Vagina (tissue), 2 donors: ENCODE measurements at regions not wholly inside any gene's neighbourhood (a gene's known extent, or its start where the extent isn't known, plus 50 kb on each side); places are given as distances from the start of the nearest gene placed in this dataset.

Experiments
- DNase-seq, 2 donors: peaks; one replicate each; pipeline ENCODE4 v3.0.0-alpha.2; 2017; ENCODE audit errors: extremely low spot score in 2 of 2
- H3K27ac ChIP-seq: fragments of 200-600 bp; sonication (generic); one replicate; pipeline ENCODE4 v1.5.1; 2019
- H3K27me3 ChIP-seq: fragments of 200-600 bp; sonication (generic); one replicate; pipeline ENCODE4 v1.5.1; 2019
- H3K36me3 ChIP-seq, 2 donors: fragments of 200-600 bp; sonication (generic); one replicate each; pipeline ENCODE4 v1.5.1; 2017 to 2019
- H3K4me1 ChIP-seq: fragments of 200-600 bp; sonication (generic); one replicate; pipeline ENCODE4 v1.5.1; 2019
- H3K4me3 ChIP-seq, 2 donors: fragments of 200-600 bp; sonication (generic); 1 replicate in 1 of 2; 2 replicates in 1 of 2; pipeline ENCODE4 v1.5.1; 2016 to 2019
- H3K9me3 ChIP-seq: fragments of 200-600 bp; sonication (generic); one replicate; pipeline ENCODE4 v1.5.1; 2019
- POLR2A ChIP-seq, 2 donors: fragments of 450-650 bp; IDR thresholded peaks; one replicate each; pipeline ENCODE4 v1.6.1; 2017; ENCODE audit warnings: antibody characterized with exemption in 2 of 2, mild to moderate bottlenecking in 2 of 2, moderate library complexity in 2 of 2
- POLR2AphosphoS5 ChIP-seq, 2 donors: sonication (generic); formaldehyde crosslinking; IDR thresholded peaks; one replicate each; pipeline ENCODE4 v1.9.0; 2017; ENCODE audit warnings: antibody characterized with exemption in 2 of 2, mild to moderate bottlenecking in 2 of 2, low read depth in 1 of 2; ENCODE audit not compliant: insufficient read depth in 1 of 2
- intact Hi-C: fragments of 100-400 bp; cut with DNase I; formaldehyde crosslinking; loops from one replicate; pipeline ENCODE4 v1.15.1; 2023
- TF ChIP-seq, protein P1 (sequence below), 3 experiments: fragments of 450-650 bp in 2 of 3; fragments of 200-600 bp in 1 of 3; sonication (generic) in 1 of 3; IDR thresholded peaks; one replicate each; pipeline ENCODE4 v1.5.1; 2017 to 2019; ENCODE audit warnings: antibody characterized with exemption in 3 of 3, mild to moderate bottlenecking in 2 of 3, moderate library complexity in 2 of 3

DNA sequence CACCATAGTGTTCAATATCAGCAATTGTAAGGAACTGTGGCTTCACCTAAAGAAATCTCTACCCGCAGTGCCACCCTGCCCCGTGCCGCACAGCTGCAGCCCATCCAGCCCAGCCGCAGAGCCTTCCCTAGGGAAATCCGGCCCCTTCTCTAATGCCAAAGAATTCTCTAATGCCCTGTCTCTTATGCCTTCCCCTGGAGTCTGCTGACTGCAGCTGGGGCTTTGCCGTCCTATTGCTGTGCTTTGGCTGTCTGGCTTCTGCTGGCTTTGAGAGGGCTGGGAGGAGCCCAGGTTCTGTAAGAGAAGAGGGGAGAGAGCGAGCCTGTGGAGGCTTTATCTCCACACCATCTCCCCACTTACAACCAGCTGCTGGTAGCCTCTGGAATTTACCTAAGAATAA, 85.9 kb upstream of the HELT start:
- no peaks in the 10 kb centered on the region for H3K4me1 ChIP-seq
- H3K27me3 ChIP-seq, result no peaks in the 10 kb centered on the region
- no peaks in the 10 kb centered on the region for H3K36me3 ChIP-seq
- H3K9me3 ChIP-seq, result no peaks in the 10 kb centered on the region
- TF ChIP-seq POLR2AphosphoS5 (IDR thresholded peaks at IDR 0.05; ENCODE audit: insufficient read depth in 1 of 2, low read depth in 1 of 2), result no peak
- TF ChIP-seq, protein P1, sequence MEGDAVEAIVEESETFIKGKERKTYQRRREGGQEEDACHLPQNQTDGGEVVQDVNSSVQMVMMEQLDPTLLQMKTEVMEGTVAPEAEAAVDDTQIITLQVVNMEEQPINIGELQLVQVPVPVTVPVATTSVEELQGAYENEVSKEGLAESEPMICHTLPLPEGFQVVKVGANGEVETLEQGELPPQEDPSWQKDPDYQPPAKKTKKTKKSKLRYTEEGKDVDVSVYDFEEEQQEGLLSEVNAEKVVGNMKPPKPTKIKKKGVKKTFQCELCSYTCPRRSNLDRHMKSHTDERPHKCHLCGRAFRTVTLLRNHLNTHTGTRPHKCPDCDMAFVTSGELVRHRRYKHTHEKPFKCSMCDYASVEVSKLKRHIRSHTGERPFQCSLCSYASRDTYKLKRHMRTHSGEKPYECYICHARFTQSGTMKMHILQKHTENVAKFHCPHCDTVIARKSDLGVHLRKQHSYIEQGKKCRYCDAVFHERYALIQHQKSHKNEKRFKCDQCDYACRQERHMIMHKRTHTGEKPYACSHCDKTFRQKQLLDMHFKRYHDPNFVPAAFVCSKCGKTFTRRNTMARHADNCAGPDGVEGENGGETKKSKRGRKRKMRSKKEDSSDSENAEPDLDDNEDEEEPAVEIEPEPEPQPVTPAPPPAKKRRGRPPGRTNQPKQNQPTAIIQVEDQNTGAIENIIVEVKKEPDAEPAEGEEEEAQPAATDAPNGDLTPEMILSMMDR (IDR thresholded peaks at IDR 0.05), result no peak
- no peak for TF ChIP-seq POLR2A (IDR thresholded peaks at IDR 0.05)
- H3K4me3 ChIP-seq, result no peak overlapping the region
- H3K27ac ChIP-seq, result no peak overlapping the region
- intact Hi-C loops, result no loop called here
- DNase-seq, result peak; percentile 54 to 72

DNA sequence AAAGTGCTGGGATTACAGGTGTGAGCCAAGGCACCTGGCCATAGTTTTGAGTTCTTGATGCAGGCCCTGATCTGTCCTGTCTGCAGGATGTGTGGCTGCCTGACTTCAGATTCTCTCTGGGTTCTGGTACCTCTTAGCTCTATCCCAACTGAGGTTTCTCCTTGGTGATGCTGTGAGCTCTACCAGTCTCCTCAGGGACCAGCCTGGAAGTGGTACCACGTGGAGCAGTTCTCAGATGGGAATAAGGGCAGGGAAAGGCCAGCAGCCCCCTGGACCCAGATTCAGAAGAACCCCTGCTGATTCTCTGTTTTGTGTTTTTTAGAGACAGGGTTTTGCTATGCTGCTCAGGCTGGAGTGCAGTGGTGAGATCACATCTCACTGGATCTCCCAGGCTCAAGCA, 85.0 kb upstream of the HELT start:
- Histone ChIP-seq H3K9me3 (no peaks in the 10 kb centered on the region), H3K27ac (no peak overlapping the region), H3K4me3 (no peak overlapping the region), H3K27me3 (no peaks in the 10 kb centered on the region), H3K36me3 (no peaks in the 10 kb centered on the region), H3K4me1 (no peaks in the 10 kb centered on the region)
- intact Hi-C loops, result no loop called here
- TF ChIP-seq, protein P1 (IDR thresholded peaks at IDR 0.05), result no peak
- TF ChIP-seq POLR2A (IDR thresholded peaks at IDR 0.05) (no peak), POLR2AphosphoS5 (IDR thresholded peaks at IDR 0.05; ENCODE audit: insufficient read depth in 1 of 2, low read depth in 1 of 2) (no peak)
- DNase-seq, result peak; percentile 18 to 37

DNA sequence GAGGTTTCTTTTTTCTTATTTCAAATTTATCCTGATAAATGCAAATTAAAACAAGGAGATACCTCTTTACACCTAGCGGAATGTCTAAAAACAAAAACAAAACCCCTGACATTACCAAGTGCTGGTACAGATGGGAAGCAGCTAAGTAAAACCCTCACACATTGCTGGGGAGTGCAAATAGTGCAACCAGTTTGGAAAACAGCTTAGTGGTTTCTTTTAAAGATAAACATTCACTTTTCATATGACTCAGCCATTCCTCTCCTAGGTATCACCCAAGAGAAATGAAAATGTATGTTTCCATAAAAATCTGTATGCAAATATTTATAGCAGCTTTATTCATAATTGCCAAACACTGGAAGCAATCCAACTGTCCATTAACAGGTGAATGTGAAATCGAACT, 84.1 kb upstream of the HELT start:
- H3K27me3 ChIP-seq, result no peaks in the 10 kb centered on the region
- no peaks in the 10 kb centered on the region for H3K36me3 ChIP-seq
- no peak overlapping the region for H3K27ac ChIP-seq
- H3K9me3 ChIP-seq, result no peaks in the 10 kb centered on the region
- DNase-seq, result no peak
- intact Hi-C loops, result no loop called here
- no peak overlapping the region for H3K4me3 ChIP-seq
- TF ChIP-seq, protein P1 (IDR thresholded peaks at IDR 0.05), result no peak
- TF ChIP-seq POLR2AphosphoS5 (IDR thresholded peaks at IDR 0.05; ENCODE audit: insufficient read depth in 1 of 2, low read depth in 1 of 2) (no peak), POLR2A (IDR thresholded peaks at IDR 0.05) (no peak)
- no peaks in the 10 kb centered on the region for H3K4me1 ChIP-seq

DNA sequence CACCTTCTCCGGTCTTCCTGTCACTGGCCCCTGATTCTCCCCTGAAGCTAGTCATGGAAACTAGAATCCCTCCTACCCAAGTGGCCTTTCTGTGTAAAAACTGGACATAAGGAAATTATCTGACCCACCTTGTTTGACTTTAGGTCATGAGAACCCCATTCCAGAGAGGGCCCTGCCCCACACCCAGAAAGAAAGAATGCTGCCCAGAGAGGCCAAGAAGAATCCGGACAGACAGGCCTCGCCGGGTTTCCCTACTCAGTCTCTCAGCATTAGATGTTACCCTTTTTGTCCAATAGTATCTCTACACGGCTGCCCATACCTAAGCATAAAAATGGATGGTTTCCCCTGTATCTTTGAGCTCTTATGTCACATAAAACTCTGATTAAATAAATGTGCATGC, 83.3 kb upstream of the HELT start:
- TF ChIP-seq POLR2AphosphoS5 (IDR thresholded peaks at IDR 0.05; ENCODE audit: insufficient read depth in 1 of 2, low read depth in 1 of 2), result no peak
- no peak for TF ChIP-seq POLR2A (IDR thresholded peaks at IDR 0.05)
- TF ChIP-seq, protein P1 (IDR thresholded peaks at IDR 0.05), result no peak
- no peak overlapping the region for H3K4me3 ChIP-seq
- intact Hi-C loops, result no loop called here
- H3K27ac ChIP-seq, result no peak overlapping the region
- H3K27me3 ChIP-seq, result no peaks in the 10 kb centered on the region
- no peaks in the 10 kb centered on the region for H3K9me3 ChIP-seq
- no peaks in the 10 kb centered on the region for H3K4me1 ChIP-seq
- H3K36me3 ChIP-seq, result no peaks in the 10 kb centered on the region
- peak; percentile 27 to 64 for DNase-seq

DNA sequence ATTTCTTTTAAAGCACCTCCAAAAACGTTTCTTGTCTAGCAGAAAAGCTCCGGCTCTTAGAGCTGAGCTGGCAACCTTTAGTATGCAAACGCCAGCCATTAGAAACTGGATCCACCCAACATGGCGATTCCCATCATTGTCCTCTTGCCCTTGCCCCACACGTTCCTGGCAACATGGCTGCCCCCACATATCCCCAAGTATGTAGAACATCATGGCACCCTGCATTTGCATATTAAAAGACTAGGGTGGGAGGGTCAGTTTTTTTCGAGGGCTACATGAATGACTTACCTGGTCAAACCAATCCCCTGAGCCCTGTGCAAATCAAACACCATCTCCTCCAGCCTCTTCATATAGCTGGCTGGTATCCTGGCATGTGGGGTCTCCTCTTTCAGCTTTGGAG, 82.2 kb upstream of the HELT start:
- intact Hi-C loops, result no loop called here

More for the DNA sequence above, 82.2 kb upstream of the HELT start:
- Histone ChIP-seq H3K27ac (no peak overlapping the region), H3K27me3 (no peaks in the 10 kb centered on the region), H3K9me3 (no peaks in the 10 kb centered on the region), H3K36me3 (no peaks in the 10 kb centered on the region), H3K4me1 (no peaks in the 10 kb centered on the region), H3K4me3 (no peak overlapping the region)
- peak; percentile 40 for DNase-seq
- TF ChIP-seq POLR2AphosphoS5 (IDR thresholded peaks at IDR 0.05; ENCODE audit: insufficient read depth in 1 of 2, low read depth in 1 of 2) (no peak), POLR2A (IDR thresholded peaks at IDR 0.05) (no peak)
- TF ChIP-seq, protein P1 (IDR thresholded peaks at IDR 0.05), result no peak
